Activated T-cell treated with anti-CD3 and anti-CD28 coated beads, Interleukin-2, amount 50 U/mL, for 72 hours (primary cell): ENCODE measurements at regions not wholly inside any gene's neighbourhood (a gene's known extent, or its start where the extent isn't known, plus 50 kb on each side); places are given as distances from the start of the nearest gene placed in this dataset.

Experiments used
- ATAC-seq, 2 donors: fragments of 150-1000 bp; cut with Tn5 transposase; replicated peaks in 1 of 2; 2 replicates each; pipeline ENCODE4 v1.10.0; 2021; ENCODE audit warnings: moderate library complexity in 2 of 2, mild to moderate bottlenecking in 1 of 2
- DNase-seq, 2 donors: peaks; one replicate each; pipeline ENCODE4 v3.0.0; 2021 to 2022; ENCODE audit warnings: mixed read lengths in 1 of 2
- H3K27ac Mint-ChIP-seq: one replicate; pipeline ENCODE4 v1.8.0; 2022; ENCODE audit warnings: mild to moderate bottlenecking, moderate library complexity, mixed read lengths
- H3K27me3 Mint-ChIP-seq: one replicate; pipeline ENCODE4 v1.8.0; 2022; ENCODE audit warnings: low read depth, mixed read lengths
- H3K36me3 Mint-ChIP-seq, 2 donors: one replicate each; pipeline ENCODE4 v1.8.0; 2022; ENCODE audit warnings: mixed read lengths in 2 of 2, mild to moderate bottlenecking in 1 of 2; ENCODE audit not compliant: insufficient read depth in 2 of 2
- H3K4me1 Mint-ChIP-seq: one replicate; pipeline ENCODE4 v1.8.0; 2022; ENCODE audit warnings: low read depth, mixed read lengths
- H3K4me3 Mint-ChIP-seq, 2 donors: one replicate each; pipeline ENCODE4 v1.8.0; 2022; ENCODE audit warnings: mild to moderate bottlenecking in 2 of 2, mixed read lengths in 2 of 2, moderate library complexity in 2 of 2
- H3K9me3 Mint-ChIP-seq, 2 donors: one replicate each; pipeline ENCODE4 v1.8.0; 2022; ENCODE audit warnings: mixed read lengths in 2 of 2

DNA sequence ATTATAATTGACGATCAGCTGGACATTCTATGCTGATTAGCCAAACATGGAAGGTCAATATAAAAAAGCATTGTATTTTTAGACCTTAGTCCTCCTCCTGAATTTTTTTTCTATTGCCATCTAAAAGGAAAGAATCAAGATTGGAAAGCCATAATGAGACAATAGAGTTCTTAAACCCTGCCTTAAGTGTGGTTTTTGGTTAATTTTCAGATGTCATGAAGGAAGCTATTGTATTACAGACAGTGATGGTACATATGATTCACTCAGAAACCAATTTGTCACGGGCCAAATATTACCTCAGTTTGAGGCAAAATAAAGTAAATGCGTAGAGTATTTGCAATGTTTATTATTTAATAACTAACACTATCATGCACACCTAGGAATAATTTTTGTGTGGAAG, 1164.0 kb upstream of the RAG2 start:
- H3K9me3 Mint-ChIP-seq = peaks cover 2 to 7% of the 10 kb centered on the region in 2 donors
- no peak overlapping the region for H3K27ac Mint-ChIP-seq
- ATAC-seq (no peak), DNase-seq (no peak)
- H3K4me1 Mint-ChIP-seq = no peaks in the 10 kb centered on the region
- no peaks in the 10 kb centered on the region for H3K36me3 Mint-ChIP-seq
- no peaks in the 10 kb centered on the region for H3K27me3 Mint-ChIP-seq
- no peak overlapping the region for H3K4me3 Mint-ChIP-seq

DNA sequence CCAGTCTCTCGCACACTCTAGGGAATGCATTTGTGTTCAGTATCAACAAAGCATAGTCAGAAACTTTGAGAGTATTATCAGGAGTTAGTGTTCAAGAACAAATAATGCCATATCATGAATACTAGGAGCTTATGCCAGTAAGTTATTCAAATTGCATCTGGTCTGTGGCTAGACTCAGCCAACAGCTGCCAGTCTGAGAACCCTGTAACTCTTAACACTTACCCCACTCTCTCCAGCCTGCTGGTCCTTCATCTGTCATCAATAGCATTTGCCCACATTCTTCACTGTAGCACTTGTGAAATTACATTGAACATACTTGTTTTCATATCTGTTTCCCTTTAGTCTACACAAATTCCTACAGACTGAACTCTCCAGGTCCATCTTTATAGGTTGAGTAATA, 1157.5 kb upstream of the RAG2 start:
- Mint-ChIP-seq H3K27me3 (no peaks in the 10 kb centered on the region), H3K36me3 (no peaks in the 10 kb centered on the region), H3K27ac (no peak overlapping the region), H3K4me3 (no peak overlapping the region), H3K9me3 (peaks cover 3 to 7% of the 10 kb centered on the region in 2 donors), H3K4me1 (no peaks in the 10 kb centered on the region)
- DNase-seq = no peak
- ATAC-seq = no peak

DNA sequence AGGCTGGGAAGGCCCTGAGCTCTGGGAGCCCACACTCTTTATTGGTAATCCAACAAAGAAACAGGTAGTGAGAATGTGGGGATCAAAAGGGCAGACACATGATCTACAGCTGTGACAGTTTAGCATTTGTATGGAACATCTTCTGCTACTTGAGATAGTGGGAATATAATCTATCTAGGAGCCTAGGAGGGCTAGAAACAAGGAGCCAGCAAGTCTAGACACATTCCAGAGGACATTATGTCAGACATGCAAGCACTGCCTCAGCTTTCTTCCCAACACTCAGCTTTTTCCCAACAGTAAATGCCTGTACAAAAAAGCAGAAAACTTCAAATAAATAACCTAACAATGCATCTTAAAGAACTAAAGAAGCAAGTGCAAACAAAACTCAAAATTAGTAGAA, 1150.6 kb upstream of the RAG2 start:
- no peak for DNase-seq
- Mint-ChIP-seq H3K36me3 (peaks cover 0 to 3% of the 10 kb centered on the region in 2 donors), H3K4me1 (no peaks in the 10 kb centered on the region), H3K27me3 (no peaks in the 10 kb centered on the region), H3K4me3 (no peak overlapping the region), H3K27ac (no peak overlapping the region), H3K9me3 (peaks cover 6% of the 10 kb centered on the region in 2 donors)
- no peak for ATAC-seq

DNA sequence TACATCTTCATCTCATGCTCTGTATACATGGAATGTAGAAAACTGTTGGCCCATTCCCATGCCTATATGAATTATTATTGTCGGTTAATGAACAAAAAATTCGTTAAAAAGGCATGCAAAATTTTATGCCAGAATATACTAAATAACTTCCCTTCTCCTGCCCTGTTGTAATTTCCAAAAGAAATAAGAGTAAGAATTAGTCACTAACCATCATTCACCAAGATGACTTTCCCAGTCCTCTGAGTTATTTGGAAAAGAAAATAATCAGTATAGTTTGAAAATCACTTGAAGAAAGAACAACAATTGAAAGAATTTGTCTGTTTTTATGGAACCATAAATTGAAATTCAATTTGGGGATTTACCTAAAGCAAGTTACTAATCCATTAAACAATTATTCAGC, 1149.1 kb upstream of the RAG2 start:
- no peaks in the 10 kb centered on the region for H3K4me1 Mint-ChIP-seq
- no peak overlapping the region for H3K27ac Mint-ChIP-seq
- H3K36me3 Mint-ChIP-seq = peaks cover 0 to 3% of the 10 kb centered on the region in 2 donors
- H3K27me3 Mint-ChIP-seq = no peaks in the 10 kb centered on the region
- no peak overlapping the region for H3K4me3 Mint-ChIP-seq
- DNase-seq (no peak), ATAC-seq (no peak)
- peaks cover 6% of the 10 kb centered on the region in 2 donors for H3K9me3 Mint-ChIP-seq

DNA sequence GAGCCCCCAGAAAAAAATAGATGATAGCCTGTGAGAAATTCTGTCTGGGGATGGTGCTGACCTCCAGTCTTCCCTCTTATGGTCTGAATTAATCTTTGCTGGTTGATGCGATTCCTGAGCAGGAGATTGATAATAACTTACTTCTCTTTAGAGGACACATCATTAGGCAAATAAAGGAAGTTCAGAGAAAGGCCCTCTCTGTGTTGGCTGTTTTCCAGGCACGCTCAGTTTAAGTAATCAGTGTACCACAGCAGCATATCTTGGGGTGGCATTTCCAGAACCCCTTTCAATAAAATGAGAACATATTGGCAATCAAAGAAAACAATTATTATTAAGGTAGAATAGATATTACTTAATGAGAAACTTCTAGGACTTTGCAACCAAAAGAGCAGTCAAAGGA, 1129.3 kb upstream of the RAG2 start:
- no peaks in the 10 kb centered on the region for H3K4me1 Mint-ChIP-seq
- H3K27ac Mint-ChIP-seq = no peak overlapping the region
- ATAC-seq = no peak
- no peaks in the 10 kb centered on the region for H3K36me3 Mint-ChIP-seq
- no peaks in the 10 kb centered on the region for H3K27me3 Mint-ChIP-seq
- DNase-seq = no peak
- H3K4me3 Mint-ChIP-seq = no peak overlapping the region
- H3K9me3 Mint-ChIP-seq = peaks cover 1 to 12% of the 10 kb centered on the region in 2 donors

DNA sequence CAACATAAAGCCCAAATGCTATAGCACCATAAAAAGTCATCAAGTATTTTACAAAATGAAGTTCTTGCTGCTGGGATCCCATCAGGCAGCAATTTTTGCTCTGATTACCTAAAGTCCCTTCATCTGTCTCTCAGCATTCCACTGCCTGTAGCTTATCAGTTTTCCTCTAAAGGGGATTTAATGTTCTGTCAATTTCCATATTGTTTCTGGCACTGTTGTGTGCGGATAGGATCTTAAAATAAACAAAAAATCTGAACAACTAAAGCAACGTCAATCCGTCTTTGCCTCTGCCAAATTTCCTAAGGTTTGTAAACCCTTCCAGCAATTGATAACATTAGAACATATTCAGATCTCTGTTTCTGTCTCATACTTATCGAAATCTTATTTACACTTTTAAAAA, 1126.3 kb upstream of the RAG2 start:
- no peaks in the 10 kb centered on the region for H3K27me3 Mint-ChIP-seq
- ATAC-seq (no peak), DNase-seq (no peak)
- no peak overlapping the region for H3K27ac Mint-ChIP-seq
- H3K36me3 Mint-ChIP-seq = no peaks in the 10 kb centered on the region
- no peak overlapping the region for H3K4me3 Mint-ChIP-seq
- H3K4me1 Mint-ChIP-seq = no peaks in the 10 kb centered on the region
- H3K9me3 Mint-ChIP-seq = peaks cover 1 to 13% of the 10 kb centered on the region in 2 donors

DNA sequence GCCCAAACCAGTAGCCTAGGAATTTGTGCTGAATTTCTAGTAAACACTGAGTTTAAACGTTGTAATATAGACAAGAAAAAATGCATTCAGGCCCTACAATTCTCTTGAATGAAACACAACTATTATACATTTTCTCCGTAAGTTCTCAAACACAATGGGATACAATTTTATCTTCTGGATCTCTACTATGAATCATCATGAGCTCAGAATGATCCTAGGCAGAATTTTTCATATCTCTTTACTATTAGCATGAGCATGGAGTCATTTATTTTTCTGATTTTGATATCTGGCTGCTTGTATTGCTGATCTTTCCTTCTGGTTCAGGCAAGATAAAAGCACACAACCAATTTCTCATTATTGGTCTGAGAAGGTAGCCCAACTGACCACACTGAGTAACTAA, 1123.4 kb upstream of the RAG2 start:
- DNase-seq (no peak), ATAC-seq (no peak)
- Mint-ChIP-seq H3K4me1 (no peaks in the 10 kb centered on the region), H3K36me3 (no peaks in the 10 kb centered on the region), H3K27me3 (no peaks in the 10 kb centered on the region), H3K9me3 (peaks cover 5 to 6% of the 10 kb centered on the region in 2 donors), H3K27ac (no peak overlapping the region), H3K4me3 (no peak overlapping the region)

DNA sequence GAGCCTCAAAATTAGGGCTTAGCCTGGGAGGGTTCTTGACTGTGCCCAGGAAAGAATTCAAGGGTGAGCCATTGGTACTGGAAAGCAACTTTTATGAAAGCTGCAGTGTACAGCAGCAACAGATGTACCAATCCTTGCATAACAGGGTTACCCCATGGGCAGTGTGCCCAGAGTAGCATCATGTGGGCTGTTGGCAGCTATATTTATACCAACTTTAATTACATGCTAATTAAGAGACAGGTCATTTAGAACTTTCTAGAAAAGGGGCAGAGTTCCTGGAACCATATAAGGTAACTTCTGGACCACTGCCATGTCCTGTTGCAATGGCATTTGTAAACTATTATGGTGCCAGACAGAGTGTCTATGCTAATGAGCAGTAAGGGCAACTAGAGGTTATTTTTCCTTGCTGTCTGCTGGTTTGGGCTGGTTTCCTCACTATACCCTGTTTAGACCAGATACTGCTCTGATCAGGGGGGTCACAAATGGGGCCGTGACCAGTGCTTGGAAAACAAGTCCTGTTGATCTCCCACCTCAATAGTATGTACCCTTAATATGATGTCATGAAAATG, 1120.5 kb upstream of the RAG2 start:
- H3K36me3 Mint-ChIP-seq = no peaks in the 10 kb centered on the region
- H3K9me3 Mint-ChIP-seq = peaks cover 6% of the 10 kb centered on the region in 2 donors
- DNase-seq = no peak
- no peak for ATAC-seq
- H3K4me3 Mint-ChIP-seq = no peak overlapping the region
- H3K27me3 Mint-ChIP-seq = no peaks in the 10 kb centered on the region
- no peak overlapping the region for H3K27ac Mint-ChIP-seq
- H3K4me1 Mint-ChIP-seq = no peaks in the 10 kb centered on the region

DNA sequence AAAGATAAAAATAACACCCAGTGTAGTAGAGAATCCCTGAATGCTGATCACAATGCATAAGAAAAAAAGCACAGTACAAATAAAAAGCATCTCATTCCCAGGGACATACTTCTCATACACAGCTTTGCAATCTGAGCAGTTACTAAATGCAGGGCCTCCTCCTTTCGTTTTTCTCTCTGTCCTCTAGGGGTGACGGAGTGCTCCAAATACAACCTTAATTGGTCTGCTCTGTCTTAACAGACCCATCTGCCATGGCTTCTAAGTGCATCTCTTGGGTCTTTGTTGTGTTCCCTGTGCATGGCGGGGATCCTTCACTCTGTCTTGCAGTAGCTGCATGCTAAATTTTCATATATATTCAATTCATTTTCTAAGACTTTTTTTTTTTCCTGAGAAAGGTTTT, 1114.2 kb upstream of the RAG2 start:
- Mint-ChIP-seq H3K9me3 (peaks cover 4 to 8% of the 10 kb centered on the region in 2 donors), H3K27ac (no peak overlapping the region), H3K36me3 (peaks cover 0 to 2% of the 10 kb centered on the region in 2 donors), H3K27me3 (no peaks in the 10 kb centered on the region), H3K4me3 (no peak overlapping the region), H3K4me1 (no peaks in the 10 kb centered on the region)
- ATAC-seq = no peak
- DNase-seq = no peak

DNA sequence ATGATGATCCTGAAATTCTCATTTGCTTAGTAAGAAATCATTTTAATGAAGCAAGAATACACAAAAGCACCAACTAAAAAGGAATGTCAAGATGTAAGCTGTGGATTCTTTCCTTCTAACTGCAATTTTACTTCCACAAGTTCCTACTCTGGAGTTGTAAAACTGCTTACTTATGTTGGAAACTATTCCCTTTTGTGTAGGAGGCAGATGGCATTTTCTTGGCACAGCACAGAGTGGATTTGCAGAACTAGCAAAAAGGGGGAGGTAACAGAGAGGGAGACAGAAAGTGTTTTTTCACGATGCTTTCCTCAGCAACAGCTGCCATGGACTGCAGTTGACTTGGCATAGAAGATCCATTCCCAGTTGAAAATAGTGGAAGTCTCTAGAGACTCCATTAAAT, 1112.0 kb upstream of the RAG2 start:
- Mint-ChIP-seq H3K27me3 (no peaks in the 10 kb centered on the region), H3K36me3 (peaks cover 0 to 2% of the 10 kb centered on the region in 2 donors), H3K9me3 (peaks cover 4 to 7% of the 10 kb centered on the region in 2 donors), H3K27ac (no peak overlapping the region), H3K4me1 (no peaks in the 10 kb centered on the region), H3K4me3 (no peak overlapping the region)
- no peak for ATAC-seq
- no peak for DNase-seq

DNA sequence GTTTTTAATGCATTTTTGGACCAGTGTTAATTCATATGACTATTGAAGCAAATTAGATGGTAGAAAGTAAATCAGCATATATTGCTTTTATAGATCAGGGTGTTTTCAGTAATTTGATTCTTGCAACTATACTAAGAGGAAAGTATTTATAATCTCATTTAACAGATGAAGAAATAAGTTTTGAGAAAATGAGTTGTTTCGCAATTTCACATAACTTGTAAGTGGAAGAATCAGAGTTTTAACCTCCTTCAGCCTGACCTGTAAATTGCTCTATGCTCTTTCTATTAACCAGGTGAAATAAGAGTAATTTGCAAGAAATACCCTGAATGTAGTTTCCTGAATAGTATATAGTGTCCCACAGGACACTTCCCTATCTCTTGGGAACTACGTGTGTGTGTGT, 1106.8 kb upstream of the RAG2 start:
- no peaks in the 10 kb centered on the region for H3K4me1 Mint-ChIP-seq
- no peaks in the 10 kb centered on the region for H3K36me3 Mint-ChIP-seq
- H3K9me3 Mint-ChIP-seq = peaks cover 5% of the 10 kb centered on the region in 2 donors
- no peak overlapping the region for H3K27ac Mint-ChIP-seq
- H3K4me3 Mint-ChIP-seq = no peak overlapping the region
- ATAC-seq (no peak), DNase-seq (no peak)
- H3K27me3 Mint-ChIP-seq = no peaks in the 10 kb centered on the region

DNA sequence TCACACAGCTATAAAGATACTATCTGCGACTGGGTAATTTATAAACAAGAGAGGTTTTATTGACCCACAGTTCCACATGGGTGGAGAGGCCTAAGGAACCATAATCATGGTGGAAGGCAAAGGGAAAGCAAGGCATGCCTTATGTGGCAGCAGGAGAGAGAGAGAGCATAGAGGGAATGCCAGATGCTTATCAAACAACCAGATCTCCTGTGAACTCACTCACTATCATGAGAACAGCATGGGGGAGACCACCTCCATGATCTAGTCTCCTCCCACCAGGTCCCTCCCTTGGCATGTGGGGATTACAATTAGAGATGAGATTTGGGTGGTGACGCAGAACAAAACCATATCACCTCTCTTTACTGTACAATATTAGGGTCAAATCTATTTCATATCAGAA, 1101.6 kb upstream of the RAG2 start:
- no peaks in the 10 kb centered on the region for H3K4me1 Mint-ChIP-seq
- DNase-seq (no peak), ATAC-seq (no peak)
- H3K9me3 Mint-ChIP-seq = peaks cover 9 to 18% of the 10 kb centered on the region in 2 donors
- H3K36me3 Mint-ChIP-seq = peaks cover 0 to 1% of the 10 kb centered on the region in 2 donors
- H3K4me3 Mint-ChIP-seq = no peak overlapping the region
- no peaks in the 10 kb centered on the region for H3K27me3 Mint-ChIP-seq
- H3K27ac Mint-ChIP-seq = no peak overlapping the region

DNA sequence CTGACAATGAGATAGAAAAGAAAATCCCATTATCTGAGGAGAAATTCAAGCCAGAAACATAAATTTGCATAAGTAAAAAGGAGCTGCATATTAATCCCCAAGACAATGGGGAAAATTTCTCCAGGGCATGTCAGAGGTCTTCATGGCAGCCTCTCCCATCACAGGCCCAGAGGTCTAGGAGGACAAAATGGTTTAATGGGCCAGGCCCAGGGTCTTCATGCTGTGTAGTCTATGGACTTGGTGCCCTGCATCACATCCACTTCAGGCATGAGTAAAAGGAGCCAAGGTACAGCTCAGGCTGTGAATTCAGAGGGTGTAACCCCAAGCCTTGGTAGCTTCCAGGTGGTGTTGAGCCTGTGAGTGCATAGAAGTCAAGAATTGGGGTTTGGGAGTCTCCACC, 1097.2 kb upstream of the RAG2 start:
- Mint-ChIP-seq H3K4me1 (no peaks in the 10 kb centered on the region), H3K27me3 (no peaks in the 10 kb centered on the region), H3K27ac (no peak overlapping the region), H3K4me3 (no peak overlapping the region), H3K9me3 (peaks cover 11 to 20% of the 10 kb centered on the region in 2 donors), H3K36me3 (peaks cover 0 to 2% of the 10 kb centered on the region in 2 donors)
- DNase-seq (no peak), ATAC-seq (no peak)

DNA sequence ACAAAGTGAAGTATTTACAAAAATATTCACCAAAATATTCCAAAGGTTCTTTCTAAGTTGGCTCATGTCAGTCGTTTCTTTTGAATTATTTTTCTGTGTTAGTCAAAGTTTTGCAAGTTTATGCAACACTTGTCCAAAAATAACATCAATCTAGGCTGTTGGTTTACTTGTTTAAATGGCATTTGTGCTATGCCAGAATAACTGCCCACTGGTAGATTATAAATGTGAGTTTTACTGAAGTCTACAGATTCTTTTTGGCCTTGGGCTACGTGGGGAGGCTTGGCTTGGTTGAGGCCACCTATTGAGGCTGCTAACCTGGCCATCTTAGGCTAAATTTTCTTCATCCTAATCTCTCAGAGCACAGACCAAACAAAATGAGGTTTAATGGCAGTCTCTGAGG, 1091.9 kb upstream of the RAG2 start:
- Mint-ChIP-seq H3K4me3 (no peak overlapping the region), H3K36me3 (peaks cover 0 to 2% of the 10 kb centered on the region in 2 donors), H3K9me3 (peaks cover 10 to 11% of the 10 kb centered on the region in 2 donors), H3K4me1 (no peaks in the 10 kb centered on the region), H3K27ac (no peak overlapping the region), H3K27me3 (no peaks in the 10 kb centered on the region)
- no peak for DNase-seq
- no peak for ATAC-seq
